ENCODE measurements at regions not wholly inside any gene's neighbourhood (a gene's known extent, or its start where the extent isn't known, plus 50 kb on each side); places are given as distances from the start of the nearest gene placed in this dataset.
"Not testable (repeated sequence)": the region's sequence is repeated elsewhere in the genome, so short reads cannot be mapped to it uniquely, and the experiment has no call there.

- TF ChIP-seq CTCF (IDR thresholded peaks at IDR 0.05) = no peak
- TF ChIP-seq POLR2AphosphoS5 (IDR thresholded peaks at IDR 0.05; ENCODE audit: insufficient read depth in 1 of 2, low read depth in 1 of 2) = peak; percentile 30 to 50
- TF ChIP-seq POLR2A (IDR thresholded peaks at IDR 0.05) = no peak
- DNase-seq (ENCODE audit: extremely low spot score in 2 of 2) = no peak
- Histone ChIP-seq H3K27ac (no peak overlapping the region), H3K4me1 (peaks cover 14% of the 10 kb centered on the region), H3K9me3 (no peaks in the 10 kb centered on the region), H3K36me3 (no peaks in the 10 kb centered on the region), H3K4me3 (no peak overlapping the region), H3K27me3 (no peaks in the 10 kb centered on the region)
- intact Hi-C loops (cut with DNase I) = no loop called here
Measured at GRCh38 chr9:135281791-135282737, 194.6 kb downstream of the OLFM1 start.

GRCh38 chr9:135282808-135283207 is 195.3 kb downstream of the OLFM1 start:
- intact Hi-C loops (cut with DNase I) = no loop called here
- Histone ChIP-seq H3K9me3 (no peaks in the 10 kb centered on the region), H3K4me1 (peaks cover 14% of the 10 kb centered on the region), H3K4me3 (no peak overlapping the region), H3K36me3 (no peaks in the 10 kb centered on the region), H3K27me3 (no peaks in the 10 kb centered on the region), H3K27ac (no peak overlapping the region)
- no peak for DNase-seq (ENCODE audit: extremely low spot score in 2 of 2)
- TF ChIP-seq CTCF (IDR thresholded peaks at IDR 0.05) = no peak
- TF ChIP-seq POLR2AphosphoS5 (IDR thresholded peaks at IDR 0.05; ENCODE audit: insufficient read depth in 1 of 2, low read depth in 1 of 2) = no peak
- TF ChIP-seq POLR2A (IDR thresholded peaks at IDR 0.05) = no peak

- TF ChIP-seq CTCF (IDR thresholded peaks at IDR 0.05) (no peak), POLR2AphosphoS5 (IDR thresholded peaks at IDR 0.05; ENCODE audit: insufficient read depth in 1 of 2, low read depth in 1 of 2) (no peak), POLR2A (IDR thresholded peaks at IDR 0.05) (no peak)
- H3K27ac ChIP-seq = no peak overlapping the region
- H3K36me3 ChIP-seq = no peaks in the 10 kb centered on the region
- no peak for DNase-seq (ENCODE audit: extremely low spot score in 2 of 2)
- H3K4me3 ChIP-seq = no peak overlapping the region
- intact Hi-C loops (cut with DNase I) = no loop called here
- H3K9me3 ChIP-seq = no peaks in the 10 kb centered on the region
- H3K27me3 ChIP-seq = no peaks in the 10 kb centered on the region
- H3K4me1 ChIP-seq = peaks cover 14% of the 10 kb centered on the region
Measured at GRCh38 chr9:135283671-135284070, 195.9 kb upstream of the PPP1R26 start.

GRCh38 chr9:135284386-135285134 is 195.0 kb upstream of the PPP1R26 start:
- intact Hi-C loops (cut with DNase I) = no loop called here
- Histone ChIP-seq H3K4me3 (no peak overlapping the region), H3K27me3 (no peaks in the 10 kb centered on the region), H3K27ac (no peak overlapping the region), H3K36me3 (no peaks in the 10 kb centered on the region), H3K9me3 (no peaks in the 10 kb centered on the region), H3K4me1 (peaks cover 14% of the 10 kb centered on the region)
- no peak for DNase-seq (ENCODE audit: extremely low spot score in 2 of 2)
- no peak for TF ChIP-seq POLR2A (IDR thresholded peaks at IDR 0.05)
- no peak for TF ChIP-seq CTCF (IDR thresholded peaks at IDR 0.05)
- no peak for TF ChIP-seq POLR2AphosphoS5 (IDR thresholded peaks at IDR 0.05; ENCODE audit: insufficient read depth in 1 of 2, low read depth in 1 of 2)

- H3K9me3 ChIP-seq; H3K4me3 ChIP-seq; H3K27me3 ChIP-seq; intact Hi-C loops (cut with DNase I); H3K27ac ChIP-seq; H3K36me3 ChIP-seq; DNase-seq (ENCODE audit: extremely low spot score in 2 of 2): not testable (repeated sequence)
- H3K4me1 ChIP-seq = peaks cover 10% of the 10 kb centered on the region
Measured at GRCh38 chr9:135286187-135286925, 193.2 kb upstream of the PPP1R26 start.

All from vagina (tissue), 2 donors.